WTC11 (cell line): ENCODE measurements at regions not wholly inside any gene's neighbourhood (a gene's known extent, or its start where the extent isn't known, plus 50 kb on each side); places are given as distances from the start of the nearest gene placed in this dataset.
A peak's percentile ranks its signal among the peaks of the same experiment; 100 is the strongest.

ENCODE experiments used
- ATAC-seq: fragments of 200-7000 bp; cut with Tn5 transposase; 2 replicates; pipeline ENCODE4 v1.10.0; 2021; ENCODE audit warnings: mild to moderate bottlenecking, moderate library complexity
- CTCF ChIA-PET: fragments of 300-600 bp; sonication (Branson Sonifier 250); formaldehyde crosslinking; loops from one replicate; lab custom pipeline; 2021; ENCODE audit warnings: antibody characterized with exemption; lab: Charles Lee
- POLR2A ChIA-PET: fragments of 350-600 bp; sonication (Branson Sonifier 250); formaldehyde crosslinking; loops from one replicate; lab custom pipeline; 2021; ENCODE audit warnings: antibody characterized with exemption; lab: Charles Lee
- DNase-seq: peaks from one replicate; pipeline ENCODE4 v3.0.0; 2021; ENCODE audit warnings: low spot score
- H3K27ac Mint-ChIP-seq: 2 replicates; pipeline ENCODE4 v1.8.0; 2021; ENCODE audit warnings: mixed read lengths
- H3K27me3 Mint-ChIP-seq: 2 replicates; pipeline ENCODE4 v1.8.0; 2021; ENCODE audit warnings: low read depth, mild to moderate bottlenecking, moderate library complexity, mixed read lengths
- H3K36me3 Mint-ChIP-seq: 2 replicates; pipeline ENCODE4 v1.8.0; 2021; ENCODE audit warnings: mixed read lengths
- H3K4me1 Mint-ChIP-seq: 2 replicates; pipeline ENCODE4 v1.8.0; 2022; ENCODE audit warnings: mixed read lengths
- H3K4me3 Mint-ChIP-seq: 2 replicates; pipeline ENCODE4 v1.8.0; 2021; ENCODE audit warnings: mild to moderate bottlenecking, moderate library complexity, mixed read lengths
- H3K9me3 Mint-ChIP-seq: 2 replicates; pipeline ENCODE4 v1.8.0; 2021; ENCODE audit warnings: mixed read lengths
- CREB1 ChIP-seq: sonication (generic); formaldehyde crosslinking; IDR thresholded peaks from 2 replicates; pipeline ENCODE4 v1.8.0; 2023; ENCODE audit warnings: mild to moderate bottlenecking, missing genetic modification reagents
- GTF2I ChIP-seq: fragments of 250-450 bp; sonication (Bioruptor Pico); conservative IDR thresholded peaks from 2 replicates; pipeline ENCODE4 v1.4.0; 2021; ENCODE audit warnings: mild to moderate bottlenecking
- MXD4 ChIP-seq: fragments of 250-450 bp; sonication (Bioruptor Pico); IDR thresholded peaks from 2 replicates; pipeline ENCODE4 v1.8.0; 2021; ENCODE audit warnings: mild to moderate bottlenecking, moderate library complexity, borderline replicate concordance
- MYBL2 ChIP-seq: sonication (generic); formaldehyde crosslinking; IDR thresholded peaks from 2 replicates; pipeline ENCODE4 v1.8.1; 2023; ENCODE audit warnings: mild to moderate bottlenecking, moderate library complexity, missing genetic modification reagents
- NFATC4 ChIP-seq: fragments of 250-450 bp; sonication (Bioruptor Pico); IDR thresholded peaks from 2 replicates; pipeline ENCODE4 v1.9.0; 2021; ENCODE audit warnings: mild to moderate bottlenecking
- NR1H2 ChIP-seq: sonication (generic); formaldehyde crosslinking; IDR thresholded peaks from 2 replicates; pipeline ENCODE4 v1.9.0; 2021; ENCODE audit warnings: mild to moderate bottlenecking, moderate library complexity, missing genetic modification reagents
- SOX15 ChIP-seq: fragments of 250-450 bp; sonication (Bioruptor Pico); IDR thresholded peaks from 2 replicates; pipeline ENCODE4 v1.9.0; 2021; ENCODE audit warnings: mild to moderate bottlenecking
- TEAD4 ChIP-seq: sonication (generic); formaldehyde crosslinking; IDR thresholded peaks from 2 replicates; pipeline ENCODE4 v1.8.0; 2022; ENCODE audit warnings: mild to moderate bottlenecking, missing genetic modification reagents
- ZBTB21 ChIP-seq: sonication (generic); formaldehyde crosslinking; IDR thresholded peaks from 2 replicates; pipeline ENCODE4 v1.8.1; 2023; ENCODE audit warnings: mild to moderate bottlenecking, missing genetic modification reagents, borderline replicate concordance
- ZNF232 ChIP-seq: sonication (generic); formaldehyde crosslinking; IDR thresholded peaks from 2 replicates; pipeline ENCODE4 v1.8.0; 2022; ENCODE audit warnings: mild to moderate bottlenecking, missing genetic modification reagents
- ZNF423 ChIP-seq: fragments of 250-450 bp; sonication (Bioruptor Pico); IDR thresholded peaks from 2 replicates; pipeline ENCODE4 v2.1.2; 2022; ENCODE audit warnings: mild to moderate bottlenecking, moderate library complexity
- TF ChIP-seq, protein P1 (sequence below): sonication (generic); formaldehyde crosslinking; IDR thresholded peaks from 2 replicates; pipeline ENCODE4 v1.8.1; 2022; ENCODE audit warnings: low read depth, missing genetic modification reagents, borderline replicate concordance
- TF ChIP-seq, protein P2 (sequence below): sonication (generic); formaldehyde crosslinking; IDR thresholded peaks from 2 replicates; pipeline ENCODE4 v1.8.0; 2023; ENCODE audit warnings: missing genetic modification reagents
- TF ChIP-seq, protein P3 (sequence below): fragments of 250-450 bp; sonication (Bioruptor Pico); IDR thresholded peaks from 2 replicates; pipeline ENCODE4 v1.9.0; 2021; ENCODE audit warnings: mild to moderate bottlenecking
- TF ChIP-seq, protein P4 (sequence below): sonication (generic); formaldehyde crosslinking; IDR thresholded peaks from 2 replicates; pipeline ENCODE4 v1.8.0; 2022; ENCODE audit warnings: mild to moderate bottlenecking, missing genetic modification reagents
- TF ChIP-seq, protein P5 (sequence below): fragments of 250-450 bp; sonication (Bioruptor Pico); IDR thresholded peaks from 2 replicates; pipeline ENCODE4 v2.1.2; 2022; ENCODE audit warnings: mild to moderate bottlenecking, moderate library complexity
- TF ChIP-seq, protein P6 (sequence below): sonication (generic); formaldehyde crosslinking; IDR thresholded peaks from 2 replicates; pipeline ENCODE4 v1.8.0; 2022; ENCODE audit warnings: mild to moderate bottlenecking, missing genetic modification reagents

DNA sequence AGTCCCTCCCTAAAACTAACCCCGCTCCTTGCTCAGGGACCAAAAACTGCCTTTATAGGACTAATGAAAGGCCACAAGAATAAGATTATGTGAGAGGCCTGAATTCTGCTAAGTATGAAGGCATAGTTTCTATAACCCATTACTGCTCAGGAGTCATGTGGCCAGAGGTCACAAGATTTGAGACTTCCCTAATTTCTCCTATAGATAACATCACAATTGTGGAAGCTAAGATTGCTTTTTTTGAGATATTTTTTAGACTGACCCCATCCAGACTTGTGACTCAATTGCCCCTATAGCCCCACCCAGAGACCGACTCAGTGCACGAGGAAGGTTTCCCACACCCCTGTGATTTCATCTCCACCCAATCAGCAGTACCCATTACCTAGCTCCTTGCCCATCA, 504.1 kb upstream of the GOT2 start:
- ChIA-PET CTCF (no interaction called here), POLR2A (no interaction called here)
- Mint-ChIP-seq H3K4me3 (no peak overlapping the region), H3K9me3 (no peaks in the 10 kb centered on the region; the same call in 1 of the 2 replicates), H3K27ac (no peak overlapping the region), H3K27me3 (no peaks in the 10 kb centered on the region), H3K4me1 (peaks cover 23% of the 10 kb centered on the region), H3K36me3 (no peaks in the 10 kb centered on the region)
- DNase-seq (no peak), ATAC-seq (no peak)
- TF ChIP-seq ZBTB21 (CRISPR knock-in tag) (no peak), NFATC4 (CRISPR knock-in tag) (no peak), TEAD4 (CRISPR knock-in tag) (no peak), NR1H2 (CRISPR knock-in tag) (no peak), MYBL2 (CRISPR knock-in tag) (no peak), SOX15 (CRISPR knock-in tag) (no peak), ZNF232 (CRISPR knock-in tag) (no peak), GTF2I (CRISPR knock-in tag) (no peak), CREB1 (CRISPR knock-in tag) (no peak)
- TF ChIP-seq, protein P1, sequence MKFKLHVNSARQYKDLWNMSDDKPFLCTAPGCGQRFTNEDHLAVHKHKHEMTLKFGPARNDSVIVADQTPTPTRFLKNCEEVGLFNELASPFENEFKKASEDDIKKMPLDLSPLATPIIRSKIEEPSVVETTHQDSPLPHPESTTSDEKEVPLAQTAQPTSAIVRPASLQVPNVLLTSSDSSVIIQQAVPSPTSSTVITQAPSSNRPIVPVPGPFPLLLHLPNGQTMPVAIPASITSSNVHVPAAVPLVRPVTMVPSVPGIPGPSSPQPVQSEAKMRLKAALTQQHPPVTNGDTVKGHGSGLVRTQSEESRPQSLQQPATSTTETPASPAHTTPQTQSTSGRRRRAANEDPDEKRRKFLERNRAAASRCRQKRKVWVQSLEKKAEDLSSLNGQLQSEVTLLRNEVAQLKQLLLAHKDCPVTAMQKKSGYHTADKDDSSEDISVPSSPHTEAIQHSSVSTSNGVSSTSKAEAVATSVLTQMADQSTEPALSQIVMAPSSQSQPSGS (CRISPR knock-in tag): no peak
- TF ChIP-seq, protein P2, sequence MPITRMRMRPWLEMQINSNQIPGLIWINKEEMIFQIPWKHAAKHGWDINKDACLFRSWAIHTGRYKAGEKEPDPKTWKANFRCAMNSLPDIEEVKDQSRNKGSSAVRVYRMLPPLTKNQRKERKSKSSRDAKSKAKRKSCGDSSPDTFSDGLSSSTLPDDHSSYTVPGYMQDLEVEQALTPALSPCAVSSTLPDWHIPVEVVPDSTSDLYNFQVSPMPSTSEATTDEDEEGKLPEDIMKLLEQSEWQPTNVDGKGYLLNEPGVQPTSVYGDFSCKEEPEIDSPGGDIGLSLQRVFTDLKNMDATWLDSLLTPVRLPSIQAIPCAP (CRISPR knock-in tag): no peak
- TF ChIP-seq, protein P3, sequence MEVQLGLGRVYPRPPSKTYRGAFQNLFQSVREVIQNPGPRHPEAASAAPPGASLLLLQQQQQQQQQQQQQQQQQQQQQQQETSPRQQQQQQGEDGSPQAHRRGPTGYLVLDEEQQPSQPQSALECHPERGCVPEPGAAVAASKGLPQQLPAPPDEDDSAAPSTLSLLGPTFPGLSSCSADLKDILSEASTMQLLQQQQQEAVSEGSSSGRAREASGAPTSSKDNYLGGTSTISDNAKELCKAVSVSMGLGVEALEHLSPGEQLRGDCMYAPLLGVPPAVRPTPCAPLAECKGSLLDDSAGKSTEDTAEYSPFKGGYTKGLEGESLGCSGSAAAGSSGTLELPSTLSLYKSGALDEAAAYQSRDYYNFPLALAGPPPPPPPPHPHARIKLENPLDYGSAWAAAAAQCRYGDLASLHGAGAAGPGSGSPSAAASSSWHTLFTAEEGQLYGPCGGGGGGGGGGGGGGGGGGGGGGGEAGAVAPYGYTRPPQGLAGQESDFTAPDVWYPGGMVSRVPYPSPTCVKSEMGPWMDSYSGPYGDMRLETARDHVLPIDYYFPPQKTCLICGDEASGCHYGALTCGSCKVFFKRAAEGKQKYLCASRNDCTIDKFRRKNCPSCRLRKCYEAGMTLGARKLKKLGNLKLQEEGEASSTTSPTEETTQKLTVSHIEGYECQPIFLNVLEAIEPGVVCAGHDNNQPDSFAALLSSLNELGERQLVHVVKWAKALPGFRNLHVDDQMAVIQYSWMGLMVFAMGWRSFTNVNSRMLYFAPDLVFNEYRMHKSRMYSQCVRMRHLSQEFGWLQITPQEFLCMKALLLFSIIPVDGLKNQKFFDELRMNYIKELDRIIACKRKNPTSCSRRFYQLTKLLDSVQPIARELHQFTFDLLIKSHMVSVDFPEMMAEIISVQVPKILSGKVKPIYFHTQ: no peak
- TF ChIP-seq, protein P4, sequence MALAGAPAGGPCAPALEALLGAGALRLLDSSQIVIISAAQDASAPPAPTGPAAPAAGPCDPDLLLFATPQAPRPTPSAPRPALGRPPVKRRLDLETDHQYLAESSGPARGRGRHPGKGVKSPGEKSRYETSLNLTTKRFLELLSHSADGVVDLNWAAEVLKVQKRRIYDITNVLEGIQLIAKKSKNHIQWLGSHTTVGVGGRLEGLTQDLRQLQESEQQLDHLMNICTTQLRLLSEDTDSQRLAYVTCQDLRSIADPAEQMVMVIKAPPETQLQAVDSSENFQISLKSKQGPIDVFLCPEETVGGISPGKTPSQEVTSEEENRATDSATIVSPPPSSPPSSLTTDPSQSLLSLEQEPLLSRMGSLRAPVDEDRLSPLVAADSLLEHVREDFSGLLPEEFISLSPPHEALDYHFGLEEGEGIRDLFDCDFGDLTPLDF (CRISPR knock-in tag): no peak
- TF ChIP-seq, protein P5, sequence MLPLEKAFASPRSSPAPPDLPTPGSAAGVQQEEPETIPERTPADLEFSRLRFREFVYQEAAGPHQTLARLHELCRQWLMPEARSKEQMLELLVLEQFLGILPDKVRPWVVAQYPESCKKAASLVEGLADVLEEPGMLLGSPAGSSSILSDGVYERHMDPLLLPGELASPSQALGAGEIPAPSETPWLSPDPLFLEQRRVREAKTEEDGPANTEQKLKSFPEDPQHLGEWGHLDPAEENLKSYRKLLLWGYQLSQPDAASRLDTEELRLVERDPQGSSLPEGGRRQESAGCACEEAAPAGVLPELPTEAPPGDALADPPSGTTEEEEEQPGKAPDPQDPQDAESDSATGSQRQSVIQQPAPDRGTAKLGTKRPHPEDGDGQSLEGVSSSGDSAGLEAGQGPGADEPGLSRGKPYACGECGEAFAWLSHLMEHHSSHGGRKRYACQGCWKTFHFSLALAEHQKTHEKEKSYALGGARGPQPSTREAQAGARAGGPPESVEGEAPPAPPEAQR (CRISPR knock-in tag): no peak

DNA sequence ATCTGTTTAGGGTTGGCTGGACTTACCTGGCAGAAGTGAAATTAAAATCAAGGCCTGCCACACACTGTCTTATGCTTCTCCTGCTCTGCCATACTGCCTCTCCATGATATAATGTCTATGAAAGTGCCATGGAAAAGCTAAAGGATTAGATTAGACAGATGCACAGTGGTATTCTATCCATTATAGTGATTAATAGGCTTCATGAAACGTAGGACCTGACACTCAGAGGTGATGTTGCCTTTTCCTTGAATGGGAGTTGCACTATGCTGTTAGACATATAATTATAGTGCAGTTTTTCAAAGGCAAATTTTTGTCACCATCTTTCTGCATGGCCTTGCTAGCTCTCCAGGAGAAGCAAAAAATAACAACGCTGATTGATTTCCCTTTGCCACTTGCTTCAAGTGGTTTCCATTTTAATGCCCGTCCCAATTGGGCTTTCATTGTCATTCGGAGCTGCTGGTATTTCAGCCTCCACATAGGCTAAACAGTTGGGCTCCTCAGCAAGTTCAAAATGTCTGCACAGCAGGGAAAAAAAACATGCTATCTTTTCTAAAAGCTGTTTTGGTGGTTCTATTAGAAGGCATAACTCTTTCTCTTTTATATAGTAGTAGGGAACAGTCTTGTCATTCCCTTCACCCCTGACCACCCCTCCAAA, 502.8 kb upstream of the GOT2 start:
- H3K27ac Mint-ChIP-seq: no peak overlapping the region
- H3K27me3 Mint-ChIP-seq: peaks cover 5% of the 10 kb centered on the region; the same call in 1 of the 2 replicates
- ATAC-seq: peak; percentile 66
- ChIA-PET CTCF (no interaction called here), POLR2A (no interaction called here)
- H3K4me1 Mint-ChIP-seq: peaks cover 23% of the 10 kb centered on the region
- H3K4me3 Mint-ChIP-seq: no peak overlapping the region
- no peak for TF ChIP-seq MXD4 (CRISPR knock-in tag)
- TF ChIP-seq ZNF423 (CRISPR knock-in tag): peak; percentile 15; the same call in 1 of the 2 replicates
- TF ChIP-seq, protein P6, sequence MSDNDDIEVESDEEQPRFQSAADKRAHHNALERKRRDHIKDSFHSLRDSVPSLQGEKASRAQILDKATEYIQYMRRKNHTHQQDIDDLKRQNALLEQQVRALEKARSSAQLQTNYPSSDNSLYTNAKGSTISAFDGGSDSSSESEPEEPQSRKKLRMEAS: no peak
- H3K9me3 Mint-ChIP-seq: peaks cover 10% of the 10 kb centered on the region
- DNase-seq: no peak
- H3K36me3 Mint-ChIP-seq: 0 out of 2 replicates have a peak, but pooled peaks cover under 1% of the 10 kb centered on the region
